GM23248 (cell line): ENCODE measurements at regions not wholly inside any gene's neighbourhood (a gene's known extent, or its start where the extent isn't known, plus 50 kb on each side); places are given as distances from the start of the nearest gene placed in this dataset.

Experiments used
- DNase-seq: peaks from one replicate; pipeline ENCODE4 v3.0.0-alpha.2; 2015
- H2AFZ ChIP-seq: fragments of 200-600 bp; sonication (generic); 2 replicates; pipeline ENCODE4 v1.6.1; 2016; ENCODE audit warnings: antibody characterized with exemption
- H3F3A ChIP-seq: fragments of 200-600 bp; sonication (generic); 2 replicates; pipeline ENCODE4 v1.6.1; 2016; ENCODE audit warnings: mild to moderate bottlenecking, antibody characterized with exemption, mixed run types; ENCODE audit not compliant: insufficient read depth
- H3K27ac ChIP-seq: fragments of 200-600 bp; sonication (generic); 2 replicates; pipeline ENCODE4 v1.5.1; 2016; ENCODE audit warnings: mild to moderate bottlenecking
- H3K27me3 ChIP-seq: fragments of 200-600 bp; sonication (generic); replicated peaks from 2 replicates; pipeline ENCODE4 v1.6.1; 2016; ENCODE audit warnings: mild to moderate bottlenecking; ENCODE audit not compliant: insufficient read depth
- H3K36me3 ChIP-seq: fragments of 200-600 bp; sonication (generic); 2 replicates; pipeline ENCODE4 v1.6.1; 2016; ENCODE audit warnings: low read depth, mild to moderate bottlenecking
- H3K4me1 ChIP-seq: fragments of 200-600 bp; sonication (generic); 2 replicates; pipeline ENCODE4 v1.6.1; 2016; ENCODE audit warnings: mild to moderate bottlenecking; ENCODE audit not compliant: insufficient read depth
- H3K4me2 ChIP-seq: fragments of 200-600 bp; sonication (generic); one replicate; pipeline ENCODE4 v1.6.1; 2016; ENCODE audit warnings: mild to moderate bottlenecking; ENCODE audit not compliant: unreplicated experiment
- H3K4me3 ChIP-seq: fragments of 200-600 bp; sonication (generic); 2 replicates; pipeline ENCODE4 v1.5.1; 2016; ENCODE audit warnings: mild to moderate bottlenecking
- H3K79me2 ChIP-seq: fragments of 200-600 bp; sonication (generic); 2 replicates; pipeline ENCODE4 v1.6.1; 2016; ENCODE audit warnings: mild to moderate bottlenecking; ENCODE audit not compliant: insufficient read depth
- H3K9ac ChIP-seq: fragments of 200-600 bp; sonication (generic); 2 replicates; pipeline ENCODE4 v1.6.1; 2016; ENCODE audit warnings: mild to moderate bottlenecking
- H3K9me2 ChIP-seq: fragments of 200-600 bp; sonication (generic); 2 replicates; pipeline ENCODE4 v1.6.1; 2016; ENCODE audit warnings: mixed run types, mild to moderate bottlenecking, moderate library complexity; ENCODE audit not compliant: insufficient read depth
- H3K9me3 ChIP-seq: fragments of 200-600 bp; sonication (generic); one replicate; pipeline ENCODE4 v1.6.1; 2017; ENCODE audit warnings: low read depth
- H4K20me1 ChIP-seq: fragments of 200-600 bp; sonication (generic); 2 replicates; pipeline ENCODE4 v1.6.0; 2016; ENCODE audit not compliant: insufficient read depth
- EZH2 ChIP-seq: fragments of 200-600 bp; sonication (generic); IDR thresholded peaks from 2 replicates; pipeline ENCODE4 v1.6.1; 2018; ENCODE audit warnings: antibody characterized with exemption, mild to moderate bottlenecking; ENCODE audit not compliant: insufficient read depth, poor library complexity, severe bottlenecking
- EZH2phosphoT487 ChIP-seq: fragments of 200-600 bp; sonication (generic); IDR thresholded peaks from 2 replicates; pipeline ENCODE4 v1.6.1; 2018; ENCODE audit warnings: antibody characterized with exemption, moderate library complexity, mild to moderate bottlenecking, low read depth; ENCODE audit not compliant: insufficient read depth
- WGBS, 2 experiments: methylation state at CpG; one replicate each; pipeline ENCODE4 v1.1.6; 2015 to 2017; ENCODE audit warnings: low lambda C conversion rate in 2 of 2, low coverage in 1 of 2; ENCODE audit errors: missing lambda C conversion rate in 2 of 2; 5-methylcytosine and 5-hydroxymethylcytosine counted together
- in situ Hi-C: fragments of 300-500 bp; cut with MboI; formaldehyde crosslinking; loops from 2 replicates; pipeline ENCODE4 v1.15.0; 2020

DNA sequence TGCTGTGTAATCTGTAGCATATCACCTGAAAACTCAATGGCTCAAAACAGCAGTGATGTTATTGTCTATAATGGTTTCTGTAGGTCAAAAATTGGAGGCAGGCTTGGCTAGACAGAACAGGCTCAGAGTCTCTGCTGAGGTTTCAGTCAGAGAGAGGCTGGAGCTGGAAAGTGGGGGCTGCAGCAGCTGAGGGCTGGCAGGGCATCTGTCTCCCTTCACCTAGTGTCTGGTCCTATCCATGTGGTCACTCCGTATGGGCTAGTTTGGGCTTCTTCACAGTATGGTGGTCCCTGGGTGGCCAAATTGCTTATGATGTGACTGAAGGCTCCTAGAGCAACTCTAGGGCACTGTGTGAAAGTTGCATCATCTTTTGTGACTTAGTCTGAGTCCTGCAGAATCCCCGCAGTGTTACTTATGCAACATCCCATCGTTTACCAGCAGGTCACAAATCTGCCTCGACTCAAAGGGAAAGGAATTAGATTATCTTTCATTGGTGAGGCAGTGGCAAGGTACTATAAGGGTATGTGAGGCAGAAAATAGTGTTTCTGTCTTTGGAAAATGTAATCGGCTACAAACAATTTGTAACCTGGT is 497.0 kb downstream of the EPHA7 start:
- peaks cover 6% of the 10 kb centered on the region for H3K9me3 ChIP-seq
- H3K4me1 ChIP-seq = no peaks in the 10 kb centered on the region
- no peak overlapping the region for H3K4me3 ChIP-seq
- H3K9ac ChIP-seq = no peak overlapping the region
- DNase-seq = no peak
- in situ Hi-C loops = no loop called here
- H3K79me2 ChIP-seq = no peaks in the 10 kb centered on the region
- no peaks in the 10 kb centered on the region for H4K20me1 ChIP-seq
- no peaks in the 10 kb centered on the region for H3K9me2 ChIP-seq
- H3K4me2 ChIP-seq = no peak overlapping the region
- no peaks in the 10 kb centered on the region for H3K27me3 ChIP-seq
- H3K36me3 ChIP-seq = no peaks in the 10 kb centered on the region
- WGBS, 2 experiments = 27 to 29% methylated on average over 5 of the region's 5 CpGs
- no peak overlapping the region for H2AFZ ChIP-seq
- no peaks in the 10 kb centered on the region for H3F3A ChIP-seq
- H3K27ac ChIP-seq = no peak overlapping the region
- TF ChIP-seq EZH2phosphoT487 (no peak), EZH2 (no peak)

DNA sequence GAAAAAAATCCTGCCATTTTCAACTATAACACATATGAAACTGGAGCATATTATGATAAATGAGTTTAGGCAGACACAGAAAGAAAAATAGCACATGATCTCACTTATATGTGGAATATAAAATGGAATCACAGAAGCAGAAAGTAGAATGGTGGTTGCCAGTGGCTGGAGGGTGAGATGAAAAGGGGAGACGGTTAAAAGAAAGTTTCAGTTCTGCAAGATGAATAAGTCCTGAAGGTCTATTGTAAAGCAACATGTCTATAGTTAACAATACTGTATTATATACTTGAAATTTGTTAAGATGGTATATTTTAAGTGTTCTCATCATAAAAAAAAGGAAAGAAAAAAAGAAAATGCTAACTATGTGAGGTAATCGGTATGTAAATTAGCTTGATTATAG is 503.9 kb downstream of the EPHA7 start:
- Histone ChIP-seq H4K20me1 (no peaks in the 10 kb centered on the region), H3K9me2 (no peaks in the 10 kb centered on the region), H3K79me2 (no peaks in the 10 kb centered on the region), H3F3A (no peaks in the 10 kb centered on the region), H3K27me3 (no peaks in the 10 kb centered on the region), H3K4me2 (no peak overlapping the region), H3K36me3 (no peaks in the 10 kb centered on the region), H2AFZ (no peak overlapping the region), H3K4me1 (no peaks in the 10 kb centered on the region), H3K4me3 (no peak overlapping the region), H3K27ac (no peak overlapping the region), H3K9ac (no peak overlapping the region), H3K9me3 (no peaks in the 10 kb centered on the region)
- no peak for TF ChIP-seq EZH2
- TF ChIP-seq EZH2phosphoT487 = no peak
- DNase-seq = no peak
- in situ Hi-C loops = no loop called here
- 28 to 31% methylated on average over 2 of the region's 2 CpGs for WGBS, 2 experiments

GRCh38 chr6:92911301-92911700 is 508.1 kb downstream of the EPHA7 start:
- Histone ChIP-seq H3K9me2 (no peaks in the 10 kb centered on the region), H3K4me2 (no peak overlapping the region), H3K79me2 (no peaks in the 10 kb centered on the region), H3K4me1 (no peaks in the 10 kb centered on the region), H3F3A (no peaks in the 10 kb centered on the region), H4K20me1 (no peaks in the 10 kb centered on the region), H3K36me3 (no peaks in the 10 kb centered on the region), H3K9ac (no peak overlapping the region), H3K4me3 (no peak overlapping the region), H2AFZ (no peak overlapping the region), H3K9me3 (no peaks in the 10 kb centered on the region), H3K27me3 (no peaks in the 10 kb centered on the region), H3K27ac (no peak overlapping the region)
- in situ Hi-C loops = no loop called here
- DNase-seq = no peak
- TF ChIP-seq EZH2 (no peak), EZH2phosphoT487 (no peak)
- WGBS, 2 experiments = 60 to 75% methylated on average over 1 of the region's 1 CpG

DNA sequence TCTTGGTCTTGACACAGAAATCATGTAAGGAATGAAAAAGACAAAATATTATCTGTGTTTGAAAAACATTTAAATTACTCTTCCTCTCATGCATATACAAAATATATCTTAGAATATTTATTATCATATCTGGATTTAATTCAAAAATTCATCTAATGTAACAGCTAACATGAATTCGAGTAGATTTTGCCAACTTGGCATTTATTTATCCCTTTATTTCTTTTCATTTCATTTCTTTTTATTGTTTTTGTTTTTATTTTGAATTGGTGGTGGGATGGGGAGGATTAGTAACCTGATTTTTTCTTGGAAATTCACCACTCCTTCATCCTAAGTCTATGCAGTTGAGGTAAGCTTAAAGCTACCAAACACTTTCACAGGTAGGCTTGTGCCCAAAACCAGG is 508.7 kb downstream of the EPHA7 start:
- no peaks in the 10 kb centered on the region for H3F3A ChIP-seq
- no peaks in the 10 kb centered on the region for H3K9me3 ChIP-seq
- no peaks in the 10 kb centered on the region for H3K27me3 ChIP-seq
- in situ Hi-C loops = no loop called here
- no peaks in the 10 kb centered on the region for H3K4me1 ChIP-seq
- no peaks in the 10 kb centered on the region for H4K20me1 ChIP-seq
- no peak overlapping the region for H3K4me3 ChIP-seq
- DNase-seq = no peak
- H3K79me2 ChIP-seq = no peaks in the 10 kb centered on the region
- TF ChIP-seq EZH2 (no peak), EZH2phosphoT487 (no peak)
- H3K27ac ChIP-seq = no peak overlapping the region
- no peak overlapping the region for H3K4me2 ChIP-seq
- no peaks in the 10 kb centered on the region for H3K9me2 ChIP-seq
- no peak overlapping the region for H2AFZ ChIP-seq
- 11 to 13% methylated on average over 1 of the region's 1 CpG for WGBS, 2 experiments
- no peaks in the 10 kb centered on the region for H3K36me3 ChIP-seq
- H3K9ac ChIP-seq = no peak overlapping the region

- no peaks in the 10 kb centered on the region for H3K27me3 ChIP-seq
- no peaks in the 10 kb centered on the region for H4K20me1 ChIP-seq
- no peaks in the 10 kb centered on the region for H3F3A ChIP-seq
- H3K9me2 ChIP-seq = no peaks in the 10 kb centered on the region
- H3K9ac ChIP-seq = no peak overlapping the region
- no peak overlapping the region for H3K27ac ChIP-seq
- H3K9me3 ChIP-seq = peaks cover 5% of the 10 kb centered on the region
- in situ Hi-C loops = no loop called here
- no peak overlapping the region for H3K4me2 ChIP-seq
- no peaks in the 10 kb centered on the region for H3K4me1 ChIP-seq
- 0 to 2% methylated on average over 1 of the region's 1 CpG for WGBS, 2 experiments
- H3K36me3 ChIP-seq = no peaks in the 10 kb centered on the region
- no peak overlapping the region for H2AFZ ChIP-seq
- no peak for DNase-seq
- no peak for TF ChIP-seq EZH2
- no peak for TF ChIP-seq EZH2phosphoT487
- H3K79me2 ChIP-seq = no peaks in the 10 kb centered on the region
- no peak overlapping the region for H3K4me3 ChIP-seq
Measured at GRCh38 chr6:92906385-92906784, 513.0 kb downstream of the EPHA7 start.
